K562 (cell line): ENCODE measurements at regions not wholly inside any gene's neighbourhood (a gene's known extent, or its start where the extent isn't known, plus 50 kb on each side); places are given as distances from the start of the nearest gene placed in this dataset.

ENCODE experiments used
- ATAC-seq: fragments of 200-7000 bp; cut with Tn5 transposase; 3 replicates; pipeline ENCODE4 v1.9.1; 2020; ENCODE audit warnings: moderate library complexity
- BruUV-seq: library from RNA; stranded (reverse); fragments of 400-500 nt; replicated peaks from 2 replicates; lab custom pipeline; 2021; lab: Mats Ljungman, UMichigan
- CTCF ChIA-PET: fragments of 300-600 bp; formaldehyde crosslinking; extraction: SDS; loops from one replicate; lab custom pipeline; 2021; ENCODE audit warnings: low intra/inter-chr PET ratio; lab: Yijun Ruan, JAX
- POLR2A ChIA-PET: fragments of 300-600, 350-650 bp; sonication (Branson Sonifier 250); formaldehyde crosslinking; extraction: SDS; loops from one replicate; lab custom pipeline; 2021; ENCODE audit warnings: antibody characterized with exemption, inconsistent platforms; lab: Yijun Ruan, JAX
- DNase-seq, 4 experiments: peaks; one replicate each; pipeline versions ENCODE4 v3.0.0 to v3.0.0-alpha.2; 2011 to 2018; ENCODE audit warnings: low spot score in 3 of 4, mixed read lengths in 3 of 4; ENCODE audit errors: extremely low read depth in 1 of 4
- FAIRE-seq: peaks from 2 replicates; lab custom pipeline; 2011; peaks lifted over from hg19 to GRCh38; lab: Jason Lieb, UNC
- H2AFZ ChIP-seq: 2 replicates; pipeline ENCODE4 v1.6.0; 2011; ENCODE audit warnings: low read depth, low read length, control low read depth, inconsistent platforms
- H3K27ac ChIP-seq: fragments of 200-600 bp; 3 replicates; pipeline ENCODE4 v1.8.0; 2011; ENCODE audit warnings: low read depth, mild to moderate bottlenecking, control low read depth, inconsistent platforms, low read length, moderate library complexity, mixed read lengths; ENCODE audit errors: extremely low read depth
- H3K27me3 ChIP-seq, 2 experiments: fragments of 300-600 bp in 1 of 2; 2 replicates in 1 of 2; 3 replicates in 1 of 2; pipeline versions ENCODE4 v1.6.0 to v1.8.0; 2011; ENCODE audit warnings: inconsistent platforms in 2 of 2, low read length in 2 of 2, mild to moderate bottlenecking in 1 of 2, mixed read lengths in 1 of 2, moderate library complexity in 1 of 2; ENCODE audit not compliant: control insufficient read depth in 2 of 2, insufficient read depth in 2 of 2
- H3K36me3 ChIP-seq: fragments of 300-600 bp; 3 replicates; pipeline ENCODE4 v1.8.0; 2011; ENCODE audit warnings: mild to moderate bottlenecking, low read length, inconsistent platforms; ENCODE audit not compliant: control insufficient read depth, insufficient read depth
- H3K4me1 ChIP-seq, 2 experiments: fragments of 200-600 bp in 1 of 2; replicated peaks in 1 of 2; 2 replicates in 1 of 2; 3 replicates in 1 of 2; pipeline versions ENCODE4 v1.5.1 to v1.8.0; 2011; ENCODE audit warnings: inconsistent platforms in 2 of 2, low read length in 2 of 2, mild to moderate bottlenecking in 1 of 2, mixed read lengths in 1 of 2, moderate library complexity in 1 of 2; ENCODE audit not compliant: control insufficient read depth in 2 of 2, insufficient read depth in 2 of 2
- H3K4me2 ChIP-seq: 2 replicates; pipeline ENCODE4 v1.6.1; 2011; ENCODE audit warnings: low read length, control low read depth, inconsistent platforms, mixed read lengths; ENCODE audit not compliant: insufficient read depth
- H3K4me3 ChIP-seq: fragments of 200-600 bp; sonication (generic), shearing (Covaris generic); 2 replicates; pipeline ENCODE4 v1.5.1; 2016; ENCODE audit warnings: control low read depth, inconsistent platforms
- H3K79me2 ChIP-seq: fragments of 200-600 bp; 3 replicates; pipeline ENCODE4 v1.8.0; 2011; ENCODE audit warnings: low read length, inconsistent platforms; ENCODE audit not compliant: control insufficient read depth, insufficient read depth
- H3K9ac ChIP-seq, 2 experiments: 2 replicates each; pipeline versions ENCODE4 v1.6.0 to v1.6.1; 2011; ENCODE audit warnings: low read depth in 2 of 2, low read length in 2 of 2, control low read depth in 1 of 2, inconsistent platforms in 1 of 2, mild to moderate bottlenecking in 1 of 2, mixed read lengths in 1 of 2; ENCODE audit not compliant: insufficient read depth in 1 of 2
- H3K9me1 ChIP-seq: one replicate; pipeline ENCODE4 v1.6.0; 2011; ENCODE audit warnings: inconsistent platforms, mild to moderate bottlenecking, low read length, moderate library complexity; ENCODE audit not compliant: control insufficient read depth, insufficient read depth
- H3K9me3 ChIP-seq: replicated peaks from 2 replicates; pipeline ENCODE4 v1.5.1; 2011; ENCODE audit warnings: low read depth, low read length, inconsistent platforms; ENCODE audit not compliant: control insufficient read depth, insufficient read depth
- H4K20me1 ChIP-seq: replicated peaks from 2 replicates; pipeline ENCODE4 v1.6.1; 2011; ENCODE audit warnings: low read length, inconsistent platforms, mixed read lengths; ENCODE audit not compliant: control insufficient read depth, insufficient read depth
- BCOR ChIP-seq: fragments of 450-650 bp; IDR thresholded peaks from 2 replicates; pipeline ENCODE4 v1.6.1; 2016
- CHD7 ChIP-seq: fragments of 200-600 bp; sonication (generic); IDR thresholded peaks from one replicate; pipeline ENCODE4 v1.6.1; 2012; ENCODE audit warnings: mild to moderate bottlenecking, low read depth, low read length, inconsistent platforms
- MEF2A ChIP-seq: IDR thresholded peaks from 2 replicates; pipeline ENCODE4 v1.6.1; 2011; ENCODE audit warnings: low read depth, mild to moderate bottlenecking, low read length, moderate library complexity; ENCODE audit not compliant: control insufficient read depth
- PRDM10 ChIP-seq: fragments of 450-650 bp; IDR thresholded peaks from 2 replicates; pipeline ENCODE4 v1.6.1; 2018; ENCODE audit not compliant: partially characterized antibody
- RNF219 ChIP-seq: fragments of 250-450 bp; sonication (Bioruptor Pico); IDR thresholded peaks from 2 replicates; pipeline ENCODE4 v1.5.0; 2022; ENCODE audit warnings: mild to moderate bottlenecking
- SMAD2 ChIP-seq: fragments of 150-350 bp; IDR thresholded peaks from 2 replicates; pipeline ENCODE4 v1.6.1; 2014; ENCODE audit warnings: low read depth, mild to moderate bottlenecking, low read length
- WGBS: fragments of 100-300 bp; shearing (Covaris generic); methylation state at CpG from one replicate; pipeline ENCODE4 v1.1.6; 2016; ENCODE audit warnings: low coverage, mixed read lengths; ENCODE audit not compliant: insufficient coverage; ENCODE audit errors: missing lambda C conversion rate; 5-methylcytosine and 5-hydroxymethylcytosine counted together
- in situ Hi-C: fragments of 300-500 bp; cut with MboI; formaldehyde crosslinking; loops from 4 replicates; pipeline ENCODE4 v1.15.0; 2018; ENCODE audit warnings: inconsistent platforms, mixed read lengths
- intact Hi-C: fragments of 100-400 bp; cut with micrococcal nuclease; formaldehyde crosslinking; loops from 2 replicates; pipeline ENCODE4 v1.14.2; 2022

- no peak overlapping the region for H3K27ac ChIP-seq
- no peak overlapping the region for H3K4me3 ChIP-seq
- BruUV-seq, result no TSS peak
- POLR2A ChIA-PET, result no interaction called here
- WGBS, result 0% methylated on average over 2 of the region's 2 CpGs
- no peak overlapping the region for H3K4me2 ChIP-seq
- CTCF ChIA-PET, result no interaction called here
- no peaks in the 10 kb centered on the region for H3K79me2 ChIP-seq
- DNase-seq, result no peak
- intact Hi-C loops, result no loop called here
- H3K27me3 ChIP-seq, result no peaks in the 10 kb centered on the region
- no peaks in the 10 kb centered on the region for H3K4me1 ChIP-seq
- H4K20me1 ChIP-seq, result no peaks in the 10 kb centered on the region
- ATAC-seq, result no peak
- FAIRE-seq, result no peak
- H3K9me3 ChIP-seq, result no peaks in the 10 kb centered on the region
- H2AFZ ChIP-seq, result no peak overlapping the region
- H3K9me1 ChIP-seq, result no peaks in the 10 kb centered on the region
- in situ Hi-C loops, result no loop called here
- no peaks in the 10 kb centered on the region for H3K36me3 ChIP-seq
- H3K9ac ChIP-seq, result no peak overlapping the region
- TF ChIP-seq RNF219 (CRISPR knock-in tag), result no peak
- TF ChIP-seq PRDM10, result no peak
- TF ChIP-seq SMAD2, result no peak
- no peak for TF ChIP-seq MEF2A
- no peak for TF ChIP-seq CHD7
- no peak for TF ChIP-seq BCOR
Measured at GRCh38 chr5:90301248-90301647, 108.3 kb downstream of the CETN3 start.
